ENCODE measurements at regions not wholly inside any gene's neighbourhood (a gene's known extent, or its start where the extent isn't known, plus 50 kb on each side); places are given as distances from the start of the nearest gene placed in this dataset.

DNA sequence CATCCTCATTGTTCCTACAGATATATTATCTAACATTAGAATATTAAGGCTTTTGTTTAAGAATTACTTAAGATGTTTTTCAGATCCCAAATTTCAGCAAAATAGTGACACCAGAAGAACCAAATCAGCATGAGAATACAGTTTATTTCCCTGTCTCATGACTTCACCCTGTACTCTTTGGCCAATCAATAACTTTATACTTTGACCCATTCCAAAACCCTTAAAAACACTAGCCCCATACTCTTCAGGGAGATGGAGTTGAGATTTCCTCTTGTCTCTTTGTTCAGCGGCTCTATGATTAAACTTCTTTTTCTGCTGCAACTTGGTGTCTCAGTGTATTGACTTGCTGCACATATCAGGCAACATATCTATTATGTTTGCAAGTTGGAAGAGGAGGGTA lies 207.7 kb downstream of the ZBBX start:
- H3K4me1 ChIP-seq (ENCODE audit: insufficient read depth, low read length, poor library complexity, severe bottlenecking): no peaks in the 10 kb centered on the region
- no peak overlapping the region for H3K4me3 ChIP-seq (ENCODE audit: low read depth, low read length, poor library complexity, severe bottlenecking)
- ChIA-PET POLR2A (ENCODE audit: low non-redundant PET) (no interaction called here), CTCF (no interaction called here)
- no peak for TF ChIP-seq EZH2 (IDR thresholded peaks at IDR 0.05; ENCODE audit: borderline replicate concordance, low read depth, low read length, poor library complexity, severe bottlenecking)
- TF ChIP-seq, protein P1, sequence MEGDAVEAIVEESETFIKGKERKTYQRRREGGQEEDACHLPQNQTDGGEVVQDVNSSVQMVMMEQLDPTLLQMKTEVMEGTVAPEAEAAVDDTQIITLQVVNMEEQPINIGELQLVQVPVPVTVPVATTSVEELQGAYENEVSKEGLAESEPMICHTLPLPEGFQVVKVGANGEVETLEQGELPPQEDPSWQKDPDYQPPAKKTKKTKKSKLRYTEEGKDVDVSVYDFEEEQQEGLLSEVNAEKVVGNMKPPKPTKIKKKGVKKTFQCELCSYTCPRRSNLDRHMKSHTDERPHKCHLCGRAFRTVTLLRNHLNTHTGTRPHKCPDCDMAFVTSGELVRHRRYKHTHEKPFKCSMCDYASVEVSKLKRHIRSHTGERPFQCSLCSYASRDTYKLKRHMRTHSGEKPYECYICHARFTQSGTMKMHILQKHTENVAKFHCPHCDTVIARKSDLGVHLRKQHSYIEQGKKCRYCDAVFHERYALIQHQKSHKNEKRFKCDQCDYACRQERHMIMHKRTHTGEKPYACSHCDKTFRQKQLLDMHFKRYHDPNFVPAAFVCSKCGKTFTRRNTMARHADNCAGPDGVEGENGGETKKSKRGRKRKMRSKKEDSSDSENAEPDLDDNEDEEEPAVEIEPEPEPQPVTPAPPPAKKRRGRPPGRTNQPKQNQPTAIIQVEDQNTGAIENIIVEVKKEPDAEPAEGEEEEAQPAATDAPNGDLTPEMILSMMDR (conservative IDR thresholded peaks at IDR 0.05; ENCODE audit: low read depth, low read length): no peak
- no peaks in the 10 kb centered on the region for H3K36me3 ChIP-seq (ENCODE audit: insufficient read depth, low read length, poor library complexity, severe bottlenecking)
- no peaks in the 10 kb centered on the region for H3K27me3 ChIP-seq (replicated peaks; ENCODE audit: insufficient read depth, low read depth, low read length, poor library complexity)
- H3K27ac ChIP-seq (ENCODE audit: low read depth, low read length, poor library complexity, severe bottlenecking): no peak overlapping the region
- no peaks in the 10 kb centered on the region for H3K9me3 ChIP-seq (ENCODE audit: low read depth, low read length, poor library complexity, severe bottlenecking)
- intact Hi-C loops (cut with micrococcal nuclease; ENCODE audit: unreplicated experiment): no loop called here
- DNase-seq (ENCODE audit: low spot score): no peak
- BruUV-seq (replicated peaks): no TSS peak

DNA sequence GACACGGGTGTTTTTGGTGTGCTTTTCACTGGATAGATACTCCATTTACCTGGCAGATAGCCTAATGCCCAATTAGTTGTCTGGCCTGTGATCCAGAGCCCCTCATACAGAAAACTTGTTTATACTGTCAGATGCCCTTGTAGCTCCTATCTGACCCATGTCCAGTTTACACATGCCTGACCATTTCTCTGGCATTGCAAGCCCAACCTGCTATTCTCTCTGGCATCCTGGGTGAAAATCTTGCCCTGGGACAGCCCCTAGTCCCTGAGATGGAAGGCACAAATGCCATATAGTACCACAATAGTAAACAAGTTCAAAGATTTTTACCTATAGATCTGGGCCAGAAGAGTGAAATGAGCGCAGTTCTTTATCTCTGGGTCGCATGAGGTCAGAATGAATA lies 212.6 kb downstream of the ZBBX start:
- Histone ChIP-seq H3K27me3 (replicated peaks; ENCODE audit: insufficient read depth, low read depth, low read length, poor library complexity) (no peaks in the 10 kb centered on the region), H3K27ac (ENCODE audit: low read depth, low read length, poor library complexity, severe bottlenecking) (no peak overlapping the region), H3K36me3 (ENCODE audit: insufficient read depth, low read length, poor library complexity, severe bottlenecking) (no peaks in the 10 kb centered on the region), H3K4me3 (ENCODE audit: low read depth, low read length, poor library complexity, severe bottlenecking) (no peak overlapping the region), H3K9me3 (ENCODE audit: low read depth, low read length, poor library complexity, severe bottlenecking) (no peaks in the 10 kb centered on the region), H3K4me1 (ENCODE audit: insufficient read depth, low read length, poor library complexity, severe bottlenecking) (no peaks in the 10 kb centered on the region)
- ChIA-PET POLR2A (ENCODE audit: low non-redundant PET) (no interaction called here), CTCF (no interaction called here)
- intact Hi-C loops (cut with micrococcal nuclease; ENCODE audit: unreplicated experiment): no loop called here
- no peak for TF ChIP-seq EZH2 (IDR thresholded peaks at IDR 0.05; ENCODE audit: borderline replicate concordance, low read depth, low read length, poor library complexity, severe bottlenecking)
- TF ChIP-seq, protein P1 (conservative IDR thresholded peaks at IDR 0.05; ENCODE audit: low read depth, low read length): no peak
- no TSS peak for BruUV-seq (replicated peaks)
- no peak for DNase-seq (ENCODE audit: low spot score)

DNA sequence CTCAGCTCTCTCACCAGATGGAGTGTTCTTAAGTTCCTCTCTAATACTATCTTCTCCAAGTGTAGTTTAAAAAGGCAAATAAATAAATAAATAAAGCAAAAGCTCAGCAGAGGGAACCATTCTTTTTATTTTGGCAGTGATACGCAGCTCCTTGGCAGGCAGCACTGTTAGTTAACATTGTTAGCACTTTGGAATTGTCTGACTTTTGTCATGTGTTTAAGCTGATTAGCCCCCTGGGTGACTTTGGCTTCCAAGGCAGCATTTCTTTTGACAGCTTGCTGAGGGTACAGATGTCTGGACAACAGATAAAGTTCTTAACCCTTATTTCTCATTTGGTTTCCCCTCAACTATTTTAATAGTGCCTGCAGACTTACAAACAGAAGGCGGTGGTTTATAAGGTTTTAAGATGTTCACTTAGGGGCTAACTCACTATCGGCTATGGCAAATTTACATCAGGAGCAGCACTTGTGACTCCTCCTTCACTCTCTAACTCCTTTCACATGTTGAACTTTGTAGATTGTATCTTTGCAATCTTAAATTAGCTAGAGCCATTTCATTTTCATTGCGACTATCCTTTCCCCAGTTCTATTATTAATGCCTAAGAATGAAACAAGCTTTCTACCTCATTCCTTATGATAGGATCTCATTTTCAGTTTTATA lies 213.4 kb downstream of the ZBBX start:
- CTCF ChIA-PET: no interaction called here
- BruUV-seq (replicated peaks): no TSS peak
- Histone ChIP-seq H3K36me3 (ENCODE audit: insufficient read depth, low read length, poor library complexity, severe bottlenecking) (no peaks in the 10 kb centered on the region), H3K9me3 (ENCODE audit: low read depth, low read length, poor library complexity, severe bottlenecking) (no peaks in the 10 kb centered on the region), H3K4me3 (ENCODE audit: low read depth, low read length, poor library complexity, severe bottlenecking) (no peak overlapping the region), H3K4me1 (ENCODE audit: insufficient read depth, low read length, poor library complexity, severe bottlenecking) (no peaks in the 10 kb centered on the region), H3K27me3 (replicated peaks; ENCODE audit: insufficient read depth, low read depth, low read length, poor library complexity) (no peaks in the 10 kb centered on the region), H3K27ac (ENCODE audit: low read depth, low read length, poor library complexity, severe bottlenecking) (no peak overlapping the region)
- TF ChIP-seq, protein P1 (conservative IDR thresholded peaks at IDR 0.05; ENCODE audit: low read depth, low read length): no peak
- TF ChIP-seq EZH2 (IDR thresholded peaks at IDR 0.05; ENCODE audit: borderline replicate concordance, low read depth, low read length, poor library complexity, severe bottlenecking): no peak
- POLR2A ChIA-PET (ENCODE audit: low non-redundant PET): no interaction called here
- peak; percentile 31 for DNase-seq (ENCODE audit: low spot score)
- intact Hi-C loops (cut with micrococcal nuclease; ENCODE audit: unreplicated experiment): no loop called here

Measured in A673 (cell line).